Activated CD8-positive, alpha-beta T cell treated with anti-CD3 and anti-CD28 coated beads for 36 hours (primary cell): ENCODE measurements at regions not wholly inside any gene's neighbourhood (a gene's known extent, or its start where the extent isn't known, plus 50 kb on each side); places are given as distances from the start of the nearest gene placed in this dataset.

ENCODE experiments used
- ATAC-seq: fragments of 200-7000 bp; cut with Tn5 transposase; one replicate; pipeline ENCODE4 v1.10.0; 2021; ENCODE audit warnings: mild to moderate bottlenecking, moderate library complexity
- CTCF ChIA-PET: fragments of 350-600 bp; sonication (Branson Sonifier 250); formaldehyde crosslinking; loops from one replicate; lab custom pipeline; 2021; ENCODE audit warnings: antibody characterized with exemption; lab: Charles Lee
- POLR2A ChIA-PET: fragments of 350-600 bp; sonication (Branson Sonifier 250); formaldehyde crosslinking; loops from one replicate; lab custom pipeline; 2021; ENCODE audit warnings: antibody characterized with exemption; lab: Charles Lee
- DNase-seq: peaks from one replicate; pipeline ENCODE4 v3.0.0-alpha.2; 2020
- H3K27ac Mint-ChIP-seq: one replicate; pipeline ENCODE4 v1.8.0; 2021; ENCODE audit warnings: mild to moderate bottlenecking, mixed read lengths
- H3K27me3 Mint-ChIP-seq: one replicate; pipeline ENCODE4 v1.8.0; 2021; ENCODE audit warnings: mixed read lengths
- H3K36me3 Mint-ChIP-seq: one replicate; pipeline ENCODE4 v1.8.0; 2021; ENCODE audit warnings: low read depth, mixed read lengths
- H3K4me1 Mint-ChIP-seq: one replicate; pipeline ENCODE4 v1.8.0; 2021; ENCODE audit warnings: low read depth, mixed read lengths
- H3K4me3 Mint-ChIP-seq: one replicate; pipeline ENCODE4 v1.8.0; 2021; ENCODE audit warnings: mild to moderate bottlenecking, moderate library complexity, mixed read lengths
- H3K9me3 Mint-ChIP-seq: one replicate; pipeline ENCODE4 v1.8.0; 2021; ENCODE audit warnings: mixed read lengths
- CTCF ChIP-seq: fragments of 200-600 bp; IDR thresholded peaks from one replicate; pipeline ENCODE4 v1.8.0; 2022; ENCODE audit warnings: antibody characterized with exemption, mild to moderate bottlenecking
- intact Hi-C: fragments of 100-400 bp; cut with micrococcal nuclease; formaldehyde crosslinking; loops from one replicate; pipeline ENCODE4 v1.10.0; 2022

GRCh38 chr12:27179400-27180214, 64.5 kb upstream of the STK38L start:
- H3K9me3 Mint-ChIP-seq = no peaks in the 10 kb centered on the region
- no peaks in the 10 kb centered on the region for H3K27me3 Mint-ChIP-seq
- H3K4me1 Mint-ChIP-seq = peaks cover 36% of the 10 kb centered on the region
- no peak for TF ChIP-seq CTCF
- ATAC-seq (peak; percentile 95), DNase-seq (peak; percentile 63)
- intact Hi-C loops = loop anchor here (2.0 kb wide), 1 partner anchor 65 kb away; the partner anchor contains the start of gene STK38L
- peak overlapping the region; percentile 39 for H3K4me3 Mint-ChIP-seq
- CTCF ChIA-PET = interaction anchor here (1.0 to 3.4 kb wide), 4 partner anchors 28 to 166 kb away, joined by 3 to 15 read pairs (median 4); partner anchors contain the start of gene TM7SF3
- POLR2A ChIA-PET = interaction anchor here (0.6 to 0.9 kb wide), 3 partner anchors 29 to 239 kb away, joined by 3 to 4 read pairs (median 3); no protein-coding TSS in a partner anchor
- peak overlapping the region; percentile 88 for H3K27ac Mint-ChIP-seq
- H3K36me3 Mint-ChIP-seq = no peaks in the 10 kb centered on the region

- no peak for TF ChIP-seq CTCF
- peaks cover 46% of the 10 kb centered on the region for H3K4me1 Mint-ChIP-seq
- no peak for DNase-seq
- ChIA-PET POLR2A (no interaction called here), CTCF (interaction anchor here (3.4 kb wide), 1 partner anchor 125 kb away, joined by 15 read pairs; no protein-coding TSS in a partner anchor)
- H3K36me3 Mint-ChIP-seq = no peaks in the 10 kb centered on the region
- intact Hi-C loops = no loop called here
- H3K9me3 Mint-ChIP-seq = no peaks in the 10 kb centered on the region
- no peaks in the 10 kb centered on the region for H3K27me3 Mint-ChIP-seq
- no peak for ATAC-seq
- H3K4me3 Mint-ChIP-seq = no peak overlapping the region
- no peak overlapping the region for H3K27ac Mint-ChIP-seq
Observed at GRCh38 chr12:27180906-27181505, 63.1 kb upstream of the STK38L start.

- H3K4me1 Mint-ChIP-seq = peaks cover 42% of the 10 kb centered on the region
- no peaks in the 10 kb centered on the region for H3K27me3 Mint-ChIP-seq
- ChIA-PET CTCF (no interaction called here), POLR2A (no interaction called here)
- intact Hi-C loops = no loop called here
- H3K27ac Mint-ChIP-seq = no peak overlapping the region
- no peaks in the 10 kb centered on the region for H3K9me3 Mint-ChIP-seq
- H3K36me3 Mint-ChIP-seq = no peaks in the 10 kb centered on the region
- TF ChIP-seq CTCF = no peak
- no peak for ATAC-seq
- no peak for DNase-seq
- H3K4me3 Mint-ChIP-seq = no peak overlapping the region
Observed at GRCh38 chr12:27183342-27183741, 60.7 kb upstream of the STK38L start.

- intact Hi-C loops = no loop called here
- POLR2A ChIA-PET = interaction anchor here (1.0 to 1.6 kb wide), 3 partner anchors 27 to 95 kb away, joined by 3 to 6 read pairs (median 3); no protein-coding TSS in a partner anchor
Observed at GRCh38 chr12:27185234-27186021, 58.7 kb upstream of the STK38L start.

More at GRCh38 chr12:27185234-27186021, 58.7 kb upstream of the STK38L start:
- Mint-ChIP-seq H3K27me3 (no peaks in the 10 kb centered on the region), H3K27ac (peak overlapping the region; percentile 57), H3K36me3 (no peaks in the 10 kb centered on the region), H3K9me3 (no peaks in the 10 kb centered on the region), H3K4me1 (peaks cover 22% of the 10 kb centered on the region), H3K4me3 (no peak overlapping the region)
- DNase-seq (peak; percentile 78), ATAC-seq (peak; percentile 94)
- CTCF ChIA-PET = interaction anchor here (1.5 kb wide), 1 partner anchor 51 kb away, joined by 4 read pairs; no protein-coding TSS in a partner anchor
- TF ChIP-seq CTCF = no peak
